ENCODE measurements at regions not wholly inside any gene's neighbourhood (a gene's known extent, or its start where the extent isn't known, plus 50 kb on each side); places are given as distances from the start of the nearest gene placed in this dataset.

DNA sequence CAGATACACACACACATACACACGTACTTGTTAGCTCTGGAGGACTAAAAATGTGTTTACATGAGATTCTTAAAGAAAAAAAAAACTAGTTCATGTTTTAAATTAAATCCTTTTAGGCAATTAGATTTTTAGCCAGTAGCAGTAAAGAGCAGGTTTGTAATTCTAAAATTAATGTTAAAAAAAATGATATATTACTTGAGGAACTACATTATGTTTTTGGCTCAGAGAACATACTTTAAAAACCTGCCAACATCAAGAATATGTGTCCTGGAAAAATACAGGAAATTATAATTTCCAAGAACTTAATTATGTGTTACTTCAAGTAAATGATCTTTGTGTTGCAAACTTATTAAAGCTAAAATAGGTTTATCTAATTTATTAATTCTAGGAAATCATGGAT is 594.3 kb upstream of the PCDH7 start (continued):
- TF ChIP-seq REST (IDR thresholded peaks at IDR 0.05; ENCODE audit: low read depth) (no peak), ATF3 (IDR thresholded peaks at IDR 0.05) (no peak), ZFX (IDR thresholded peaks at IDR 0.05) (no peak), CBX3 (IDR thresholded peaks at IDR 0.05; ENCODE audit: low read depth) (no peak), FOSL1 (IDR thresholded peaks at IDR 0.05; ENCODE audit: low read depth) (no peak), TCF7L2 (IDR thresholded peaks at IDR 0.05; ENCODE audit: borderline replicate concordance, extremely low read depth, insufficient read depth, insufficient read length) (no peak), SP1 (IDR thresholded peaks at IDR 0.05; ENCODE audit: low read depth) (no peak), EZH2phosphoT487 (IDR thresholded peaks at IDR 0.05; ENCODE audit: borderline replicate concordance) (no peak), EZH2 (IDR thresholded peaks at IDR 0.05) (no peak), SRF (IDR thresholded peaks at IDR 0.05; ENCODE audit: low read depth) (no peak)
- TF ChIP-seq, protein P1, sequence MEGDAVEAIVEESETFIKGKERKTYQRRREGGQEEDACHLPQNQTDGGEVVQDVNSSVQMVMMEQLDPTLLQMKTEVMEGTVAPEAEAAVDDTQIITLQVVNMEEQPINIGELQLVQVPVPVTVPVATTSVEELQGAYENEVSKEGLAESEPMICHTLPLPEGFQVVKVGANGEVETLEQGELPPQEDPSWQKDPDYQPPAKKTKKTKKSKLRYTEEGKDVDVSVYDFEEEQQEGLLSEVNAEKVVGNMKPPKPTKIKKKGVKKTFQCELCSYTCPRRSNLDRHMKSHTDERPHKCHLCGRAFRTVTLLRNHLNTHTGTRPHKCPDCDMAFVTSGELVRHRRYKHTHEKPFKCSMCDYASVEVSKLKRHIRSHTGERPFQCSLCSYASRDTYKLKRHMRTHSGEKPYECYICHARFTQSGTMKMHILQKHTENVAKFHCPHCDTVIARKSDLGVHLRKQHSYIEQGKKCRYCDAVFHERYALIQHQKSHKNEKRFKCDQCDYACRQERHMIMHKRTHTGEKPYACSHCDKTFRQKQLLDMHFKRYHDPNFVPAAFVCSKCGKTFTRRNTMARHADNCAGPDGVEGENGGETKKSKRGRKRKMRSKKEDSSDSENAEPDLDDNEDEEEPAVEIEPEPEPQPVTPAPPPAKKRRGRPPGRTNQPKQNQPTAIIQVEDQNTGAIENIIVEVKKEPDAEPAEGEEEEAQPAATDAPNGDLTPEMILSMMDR (IDR thresholded peaks at IDR 0.05 in 2 of 3, conservative IDR thresholded peaks at IDR 0.05 in 1 of 3; ENCODE audit: borderline replicate concordance in 1 of 3, insufficient read depth in 1 of 3, low read depth in 2 of 3, low read length in 2 of 3): no peak

Data from HCT116 (cell line).